ENCODE measurements at regions not wholly inside any gene's neighbourhood (a gene's known extent, or its start where the extent isn't known, plus 50 kb on each side); places are given as distances from the start of the nearest gene placed in this dataset.

- DNase-seq: no peak
Measured at GRCh38 chr4:96193061-96193460, 353.2 kb downstream of the PDHA2 start.

DNA sequence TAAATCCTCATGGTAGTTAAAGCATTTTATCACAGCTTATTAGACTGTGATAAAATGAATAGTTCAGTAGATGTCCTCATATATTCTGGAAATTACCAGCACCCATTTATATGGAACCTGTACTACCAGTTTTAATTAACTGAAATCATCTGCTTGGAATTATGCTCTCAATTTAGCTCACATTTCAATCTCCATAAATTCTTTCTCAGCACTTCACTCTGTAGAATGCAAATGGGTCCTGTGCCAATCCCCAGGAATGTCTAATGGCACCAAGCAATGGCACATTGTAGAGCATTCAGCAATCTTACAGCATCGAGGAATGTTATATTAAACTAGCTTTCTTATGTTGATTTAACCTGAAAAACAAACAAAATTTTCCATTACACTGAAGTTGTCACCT, 355.1 kb downstream of the PDHA2 start:
- DNase-seq: no peak

- DNase-seq: no peak
Measured at GRCh38 chr4:96205143-96205936, 365.4 kb downstream of the PDHA2 start.

- no peak for DNase-seq
Measured at GRCh38 chr4:96227515-96227914, 387.6 kb downstream of the PDHA2 start.

DNA sequence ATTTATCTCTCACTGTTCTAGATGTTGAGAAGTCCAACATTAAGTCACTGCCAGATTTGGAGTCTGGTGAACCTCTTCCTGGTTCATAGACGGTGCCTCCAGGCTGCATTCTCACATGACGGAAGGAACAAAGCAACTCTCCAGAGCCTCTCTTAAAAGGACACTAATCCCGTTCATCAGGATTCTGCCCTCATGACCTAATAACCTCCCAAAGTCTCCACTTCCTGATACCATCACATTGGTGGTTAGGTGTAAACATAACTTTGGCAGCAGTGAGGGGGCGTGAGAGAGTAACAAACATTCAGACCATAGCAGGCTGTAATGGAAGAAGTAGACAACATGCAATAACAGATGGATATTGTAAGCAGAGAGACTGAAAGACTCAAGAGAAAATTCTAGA, 388.6 kb downstream of the PDHA2 start:
- DNase-seq: no peak

GRCh38 chr4:96240041-96240440, 400.1 kb downstream of the PDHA2 start:
- DNase-seq: no peak

- DNase-seq: no peak
Measured at GRCh38 chr4:96241819-96242218, 401.9 kb downstream of the PDHA2 start.

- no peak for DNase-seq
Measured at GRCh38 chr4:96247096-96247495, 407.2 kb downstream of the PDHA2 start.

DNA sequence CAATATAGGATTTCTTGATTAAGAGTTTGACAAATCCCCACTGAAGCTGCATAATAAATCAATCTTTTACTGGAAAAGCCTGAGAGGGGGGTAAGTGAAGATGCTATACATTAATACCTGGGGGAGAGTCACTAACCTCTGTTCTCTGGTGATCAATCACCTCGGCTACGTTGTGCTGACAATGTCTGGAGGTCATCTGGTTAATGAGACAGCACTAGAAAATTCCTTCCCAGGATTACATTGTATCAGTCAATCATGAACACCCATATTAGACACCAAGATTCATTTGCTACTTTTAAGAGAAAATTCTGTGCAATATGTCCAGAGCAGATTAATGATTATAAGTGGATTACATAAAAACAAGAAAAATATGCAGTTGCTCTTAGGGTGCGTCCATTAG, 408.3 kb downstream of the PDHA2 start:
- no peak for DNase-seq

DNA sequence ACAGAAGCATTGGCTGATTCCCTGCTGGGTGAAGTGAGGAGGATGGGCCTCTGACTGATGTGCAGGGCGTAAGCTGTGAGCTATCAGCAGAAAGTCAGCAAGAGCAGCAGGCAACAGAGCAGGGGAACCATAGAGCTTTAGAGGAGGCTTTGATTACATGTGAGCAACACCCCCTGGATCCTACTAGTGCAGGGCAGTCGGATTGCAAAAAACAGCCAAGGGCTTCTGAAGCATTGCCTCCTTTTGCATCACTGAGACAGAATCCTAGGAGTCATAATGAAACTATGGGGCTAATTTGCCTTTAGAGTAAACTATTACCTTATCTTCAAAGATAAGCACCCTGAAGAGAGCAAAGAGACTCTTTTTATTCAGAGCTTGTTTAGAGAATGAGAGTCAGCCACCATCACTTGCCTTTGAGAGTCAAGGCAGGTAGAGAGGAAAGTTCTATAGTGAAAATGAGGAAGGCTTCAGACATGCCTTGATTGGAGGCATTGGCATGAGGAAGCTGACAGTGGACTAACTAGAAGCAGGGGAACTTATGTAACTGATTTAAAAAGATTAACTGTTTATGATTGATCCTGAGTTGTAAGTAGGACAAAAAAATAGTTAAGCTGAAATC, 420.3 kb downstream of the PDHA2 start:
- no peak for DNase-seq

- no peak for DNase-seq
Measured at GRCh38 chr4:96262057-96262456, 422.2 kb downstream of the PDHA2 start.

GRCh38 chr4:96263291-96263690, 423.4 kb downstream of the PDHA2 start:
- DNase-seq: no peak

- no peak for DNase-seq
Measured at GRCh38 chr4:96264941-96265463, 425.1 kb downstream of the PDHA2 start.

GRCh38 chr4:96293806-96294205, 453.9 kb downstream of the PDHA2 start:
- no peak for DNase-seq

- DNase-seq: no peak
Measured at GRCh38 chr4:96295143-96295741, 455.3 kb downstream of the PDHA2 start.

DNA sequence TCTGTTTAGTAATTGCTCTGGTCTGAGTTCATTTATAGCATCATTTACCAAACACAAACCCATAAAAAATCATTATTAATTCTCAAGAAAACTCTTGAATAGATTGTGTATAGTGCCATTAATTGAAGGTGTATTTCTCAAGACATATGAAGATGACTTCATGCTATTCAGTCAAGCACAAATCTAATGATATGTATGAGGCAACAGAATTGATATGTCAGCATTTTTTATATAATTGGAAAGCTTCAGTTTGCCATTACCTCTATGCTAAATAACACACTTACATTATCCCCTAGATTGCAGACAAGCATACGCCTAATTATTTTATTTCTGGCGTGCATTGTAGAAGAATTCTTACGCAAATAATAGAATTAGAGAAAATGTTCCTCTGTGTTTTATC, 461.8 kb downstream of the PDHA2 start:
- DNase-seq: no peak

GRCh38 chr4:96305030-96305429, 465.1 kb downstream of the PDHA2 start:
- DNase-seq: no peak

DNA sequence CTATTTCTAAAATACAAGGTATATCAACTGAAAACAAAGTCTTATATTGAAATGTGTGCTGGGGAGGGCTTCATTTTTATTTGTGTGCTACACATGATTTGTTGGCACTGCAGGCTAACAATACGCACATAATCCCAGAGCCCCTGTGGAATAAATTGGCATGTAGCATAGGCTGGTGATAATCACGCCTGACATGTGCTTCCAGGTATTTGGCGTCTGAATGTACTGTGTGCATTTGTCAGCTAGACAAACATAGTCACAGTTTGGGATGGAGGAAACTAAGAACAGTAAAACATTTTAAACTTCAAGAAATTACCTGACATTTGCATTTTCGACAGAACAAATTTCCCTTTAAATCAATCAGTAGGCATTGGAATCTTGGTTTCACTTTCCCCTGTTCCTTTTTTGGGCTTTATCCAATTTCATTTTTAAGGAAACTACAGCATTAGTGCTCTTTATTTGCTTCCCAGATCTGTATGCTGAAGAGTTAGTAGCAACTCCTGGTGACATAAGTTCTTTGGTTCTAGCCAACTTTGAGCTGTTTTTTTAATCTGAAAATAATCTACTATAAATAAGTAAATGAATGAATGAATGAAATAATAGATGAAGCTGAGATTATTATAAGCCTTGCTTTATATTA, 472.3 kb downstream of the PDHA2 start:
- no peak for DNase-seq

DNA sequence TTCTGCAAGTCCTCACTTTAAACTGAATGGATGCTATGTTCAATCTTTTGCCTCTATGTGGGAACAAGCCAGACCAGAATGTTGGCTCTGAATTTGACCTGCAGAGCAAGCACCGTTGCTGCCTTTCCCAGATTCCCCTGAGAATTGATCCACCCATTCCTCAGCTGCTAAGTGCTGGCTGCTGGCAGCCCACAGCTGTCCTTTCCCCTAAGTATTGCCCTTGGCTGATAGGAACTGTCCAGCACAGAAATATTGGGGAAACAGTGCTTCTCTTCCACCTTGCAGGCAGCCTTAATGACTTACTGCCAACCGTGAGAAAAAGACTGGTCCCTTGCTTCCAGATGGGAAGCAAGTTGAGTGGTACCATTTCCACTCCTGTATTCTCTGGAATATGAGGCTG, 475.9 kb downstream of the PDHA2 start:
- no peak for DNase-seq

- DNase-seq: no peak
Measured at GRCh38 chr4:96316776-96317175, 476.9 kb downstream of the PDHA2 start.

DNA sequence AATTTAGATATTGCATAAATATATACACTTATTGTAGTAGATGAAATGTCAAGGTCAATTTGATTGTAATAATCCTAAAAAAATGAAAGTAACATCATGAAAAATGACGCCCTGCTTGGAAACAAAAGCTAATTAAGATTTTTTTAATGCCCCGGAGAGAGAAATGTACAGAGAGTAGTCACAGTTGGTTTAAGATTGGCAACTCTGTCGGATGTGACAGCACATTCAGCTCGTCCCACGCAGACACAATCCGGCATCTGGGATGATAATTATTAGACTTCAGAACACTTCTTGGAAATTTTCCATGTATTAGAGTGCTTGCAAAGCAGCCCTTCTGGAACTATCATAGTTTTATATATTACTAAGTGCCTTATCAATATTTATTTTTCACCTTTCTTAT, 478.0 kb downstream of the PDHA2 start:
- no peak for DNase-seq

- no peak for DNase-seq
Measured at GRCh38 chr4:96326846-96327245, 487.0 kb downstream of the PDHA2 start.

GRCh38 chr4:96342196-96342595, 502.3 kb downstream of the PDHA2 start:
- DNase-seq: no peak
